Lower leg skin (tissue), 4 donors: ENCODE measurements at regions not wholly inside any gene's neighbourhood (a gene's known extent, or its start where the extent isn't known, plus 50 kb on each side); places are given as distances from the start of the nearest gene placed in this dataset.

Experiments used
- DNase-seq, 2 donors: peaks; one replicate each; pipeline ENCODE4 v3.0.0-alpha.2; 2019; ENCODE audit warnings: low spot score in 2 of 2
- H3K4me3 ChIP-seq: fragments of 200-600 bp; sonication (generic); 2 replicates; pipeline ENCODE4 v1.5.1; 2017; ENCODE audit warnings: mild to moderate bottlenecking, low read depth; ENCODE audit not compliant: poor library complexity, severe bottlenecking
- POLR2A ChIP-seq, 2 donors: fragments of 450-650 bp; IDR thresholded peaks; one replicate each; pipeline ENCODE4 v1.6.1; 2016 to 2017; ENCODE audit warnings: antibody characterized with exemption in 2 of 2, mild to moderate bottlenecking in 1 of 2, moderate library complexity in 1 of 2
- WGBS, 2 donors: methylation state at CpG; one replicate each; pipeline ENCODE4 v1.1.5; 2018; 5-methylcytosine and 5-hydroxymethylcytosine counted together
- intact Hi-C: fragments of 100-400 bp; cut with DNase I; formaldehyde crosslinking; loops from one replicate; pipeline ENCODE4 v1.15.0; 2023; ENCODE audit warnings: low total_unique reads
- TF ChIP-seq, protein P1 (sequence below), 3 donors: fragments of 450-650 bp; IDR thresholded peaks; one replicate each; pipeline ENCODE4 v1.5.1; 2016; ENCODE audit warnings: antibody characterized with exemption in 3 of 3, mild to moderate bottlenecking in 3 of 3, moderate library complexity in 2 of 3

GRCh38 chr16:55147396-55147795 is 176.6 kb upstream of the IRX6 start:
- no peak for DNase-seq

DNA sequence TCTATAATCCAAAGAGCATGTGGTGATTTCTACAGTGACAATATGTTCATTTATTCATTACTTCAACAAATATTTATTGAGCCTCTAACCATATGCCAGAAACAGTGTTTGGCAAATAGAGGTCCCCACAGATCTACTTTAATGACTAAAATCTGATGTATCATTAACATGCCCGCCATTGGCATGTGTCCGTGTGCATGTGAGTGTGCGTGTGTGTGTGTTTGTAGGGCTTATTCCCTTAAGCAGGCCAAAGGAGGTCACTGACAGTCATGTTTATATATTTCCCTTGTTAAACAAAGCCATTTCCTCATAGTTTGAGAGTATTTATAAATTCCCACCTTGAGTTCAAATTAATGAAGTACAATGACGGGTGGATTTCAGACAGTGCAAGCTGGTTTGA is 174.4 kb upstream of the IRX6 start:
- H3K4me3 ChIP-seq: no peak overlapping the region
- TF ChIP-seq, protein P1, sequence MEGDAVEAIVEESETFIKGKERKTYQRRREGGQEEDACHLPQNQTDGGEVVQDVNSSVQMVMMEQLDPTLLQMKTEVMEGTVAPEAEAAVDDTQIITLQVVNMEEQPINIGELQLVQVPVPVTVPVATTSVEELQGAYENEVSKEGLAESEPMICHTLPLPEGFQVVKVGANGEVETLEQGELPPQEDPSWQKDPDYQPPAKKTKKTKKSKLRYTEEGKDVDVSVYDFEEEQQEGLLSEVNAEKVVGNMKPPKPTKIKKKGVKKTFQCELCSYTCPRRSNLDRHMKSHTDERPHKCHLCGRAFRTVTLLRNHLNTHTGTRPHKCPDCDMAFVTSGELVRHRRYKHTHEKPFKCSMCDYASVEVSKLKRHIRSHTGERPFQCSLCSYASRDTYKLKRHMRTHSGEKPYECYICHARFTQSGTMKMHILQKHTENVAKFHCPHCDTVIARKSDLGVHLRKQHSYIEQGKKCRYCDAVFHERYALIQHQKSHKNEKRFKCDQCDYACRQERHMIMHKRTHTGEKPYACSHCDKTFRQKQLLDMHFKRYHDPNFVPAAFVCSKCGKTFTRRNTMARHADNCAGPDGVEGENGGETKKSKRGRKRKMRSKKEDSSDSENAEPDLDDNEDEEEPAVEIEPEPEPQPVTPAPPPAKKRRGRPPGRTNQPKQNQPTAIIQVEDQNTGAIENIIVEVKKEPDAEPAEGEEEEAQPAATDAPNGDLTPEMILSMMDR (IDR thresholded peaks at IDR 0.05): no peak
- TF ChIP-seq POLR2A (IDR thresholded peaks at IDR 0.05): no peak
- WGBS, 2 donors: 63 to 73% methylated on average over 4 of the region's 4 CpGs
- no peak for DNase-seq
- intact Hi-C loops: no loop called here

More at GRCh38 chr16:55147396-55147795, 176.6 kb upstream of the IRX6 start:
- no peak overlapping the region for H3K4me3 ChIP-seq
- intact Hi-C loops: no loop called here
- 90 to 92% methylated on average over 4 of the region's 4 CpGs for WGBS, 2 donors
- TF ChIP-seq POLR2A (IDR thresholded peaks at IDR 0.05): no peak
- TF ChIP-seq, protein P1 (IDR thresholded peaks at IDR 0.05): no peak

GRCh38 chr16:55151561-55152305 is 172.3 kb upstream of the IRX6 start:
- no peak overlapping the region for H3K4me3 ChIP-seq
- 59 to 65% methylated on average over 9 of the region's 9 CpGs for WGBS, 2 donors
- TF ChIP-seq, protein P1 (IDR thresholded peaks at IDR 0.05): no peak
- no peak for TF ChIP-seq POLR2A (IDR thresholded peaks at IDR 0.05)
- intact Hi-C loops: no loop called here
- DNase-seq: no peak

- TF ChIP-seq POLR2A (IDR thresholded peaks at IDR 0.05): no peak
- TF ChIP-seq, protein P1 (IDR thresholded peaks at IDR 0.05): no peak
Observed at GRCh38 chr16:55152875-55153390, 171.1 kb upstream of the IRX6 start.

DNA sequence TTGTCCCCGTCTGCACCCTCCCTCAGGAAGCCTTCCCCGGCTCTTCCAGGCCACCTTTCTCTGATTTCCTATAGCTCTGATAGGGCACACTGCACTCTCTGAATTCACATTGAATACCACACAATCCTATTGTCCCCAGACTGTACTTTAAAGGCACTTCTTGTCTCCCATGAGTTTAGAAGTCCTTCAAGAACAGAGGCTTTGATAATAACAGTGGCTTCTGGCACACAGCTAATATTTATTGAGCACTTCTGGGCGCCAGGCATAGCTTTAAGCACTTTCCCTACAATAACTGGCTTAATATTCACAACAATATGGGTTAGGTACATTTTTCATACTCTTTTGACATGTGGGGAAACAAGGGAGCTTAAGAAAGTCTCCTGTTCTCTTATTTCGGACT is 169.7 kb upstream of the IRX6 start:
- WGBS, 2 donors: 73 to 90% methylated on average over 4 of the region's 4 CpGs
- TF ChIP-seq, protein P1 (IDR thresholded peaks at IDR 0.05): no peak
- TF ChIP-seq POLR2A (IDR thresholded peaks at IDR 0.05): no peak

More at GRCh38 chr16:55152875-55153390, 171.1 kb upstream of the IRX6 start:
- DNase-seq: no peak
- no peak overlapping the region for H3K4me3 ChIP-seq
- intact Hi-C loops: no loop called here
- 71 to 83% methylated on average over 3 of the region's 3 CpGs for WGBS, 2 donors

More for the DNA sequence above, 169.7 kb upstream of the IRX6 start:
- no peak for DNase-seq
- intact Hi-C loops: no loop called here
- no peak overlapping the region for H3K4me3 ChIP-seq
